ENCODE measurements at regions not wholly inside any gene's neighbourhood (a gene's known extent, or its start where the extent isn't known, plus 50 kb on each side); places are given as distances from the start of the nearest gene placed in this dataset.

- 28% methylated on average over 5 of the region's 5 CpGs for WGBS (ENCODE audit: low lambda C conversion rate)
- Histone ChIP-seq H3K36me3 (replicated peaks in 1 of 2; ENCODE audit: control insufficient read depth in 1 of 2, insufficient read depth in 2 of 2, low read length in 1 of 2) (no peaks in the 10 kb centered on the region), H3K4me2 (no peak overlapping the region), H4K20me1 (ENCODE audit: insufficient read depth) (no peaks in the 10 kb centered on the region), H3K4me1 (ENCODE audit: control insufficient read depth in 1 of 2, insufficient read depth in 2 of 2, low read depth in 1 of 2, low read length in 1 of 2) (peaks cover 0 to 8% of the 10 kb centered on the region in 2 experiments; a peak in 1 of 4 replicates), H3K4me3 (ENCODE audit: low read depth in 2 of 2, low read length in 1 of 2) (peak overlapping the region in 1 of 2 experiments; percentile 29; a peak in 1 of 4 replicates), H3K27me3 (ENCODE audit: insufficient read depth) (peaks cover 18% of the 10 kb centered on the region; the same call in 1 of the 2 replicates), H3K9me2 (no peaks in the 10 kb centered on the region), H3K79me2 (ENCODE audit: insufficient read depth) (no peaks in the 10 kb centered on the region), H3K9ac (no peak overlapping the region), H3K27ac (ENCODE audit: low read depth in 2 of 2, low read length in 1 of 2) (no peak overlapping the region), H2AFZ (ENCODE audit: low read depth) (no peak overlapping the region), H3K9me3 (no peaks in the 10 kb centered on the region), H3F3A (replicated peaks; ENCODE audit: insufficient read depth) (no peaks in the 10 kb centered on the region)
- DNase-seq, result peak; percentile 46
- CTCF ChIA-PET, result interaction anchor here (0.8 to 2.7 kb wide), 4 partner anchors 26 to 360 kb away, joined by 4 to 17 read pairs (median 9); no protein-coding TSS in a partner anchor
- POLR2A ChIA-PET, result no interaction called here
- TF ChIP-seq RAD21 (IDR thresholded peaks at IDR 0.05; ENCODE audit: low read length), result peak; percentile 62
- no peak for TF ChIP-seq ELF1 (IDR thresholded peaks at IDR 0.05)
- TF ChIP-seq SMC3 (IDR thresholded peaks at IDR 0.05; ENCODE audit: low read depth, low read length), result peak; percentile 36; the same call in 1 of the 2 replicates
- TF ChIP-seq NRF1 (IDR thresholded peaks at IDR 0.05; ENCODE audit: low read depth, low read length), result no peak
- TF ChIP-seq CTCF (IDR thresholded peaks at IDR 0.05), result peak; percentile 41; the same call in 1 of the 2 replicates
- no peak for TF ChIP-seq FOXJ3 (CRISPR knock-in tag; IDR thresholded peaks at IDR 0.05)
- TF ChIP-seq MAX (IDR thresholded peaks at IDR 0.05; ENCODE audit: low read depth), result no peak
- no peak for TF ChIP-seq REST (IDR thresholded peaks at IDR 0.05; ENCODE audit: low read depth, low read length)
- no peak for TF ChIP-seq EP300 (IDR thresholded peaks at IDR 0.05; ENCODE audit: borderline replicate concordance in 1 of 2, low read depth in 1 of 2, low read length in 1 of 2)
- no peak for TF ChIP-seq ZBTB33 (IDR thresholded peaks at IDR 0.05; ENCODE audit: borderline replicate concordance, low read depth)
Measured at GRCh38 chr3:10703875-10704274, 112.2 kb upstream of the SLC6A11 start.
